Smooth muscle cell (in vitro differentiated cells): ENCODE measurements at regions not wholly inside any gene's neighbourhood (a gene's known extent, or its start where the extent isn't known, plus 50 kb on each side); places are given as distances from the start of the nearest gene placed in this dataset.

Experiments used
- DNase-seq: peaks from one replicate; lab custom pipeline; 2025; ENCODE audit not compliant: unreplicated experiment; lab: John Stamatoyannopoulos, UW
- H2AFZ ChIP-seq: fragments of 200-600 bp; sonication (generic); 2 replicates; pipeline ENCODE4 v1.6.0; 2016; ENCODE audit warnings: antibody characterized with exemption, low read depth, mild to moderate bottlenecking
- H3F3A ChIP-seq: fragments of 200-600 bp; sonication (generic); 2 replicates; pipeline ENCODE4 v1.6.0; 2017; ENCODE audit warnings: antibody characterized with exemption, low read depth
- H3K27ac ChIP-seq: fragments of 200-600 bp; sonication (generic); 2 replicates; pipeline ENCODE4 v1.5.1; 2016; ENCODE audit warnings: low read depth, mild to moderate bottlenecking
- H3K27me3 ChIP-seq: fragments of 200-600 bp; sonication (generic); 2 replicates; pipeline ENCODE4 v1.6.1; 2016; ENCODE audit warnings: low read depth, mild to moderate bottlenecking
- H3K36me3 ChIP-seq: fragments of 200-600 bp; sonication (generic); 2 replicates; pipeline ENCODE4 v1.5.1; 2016; ENCODE audit warnings: low read depth
- H3K4me1 ChIP-seq: fragments of 200-600 bp; sonication (generic); 2 replicates; pipeline ENCODE4 v1.5.1; 2016; ENCODE audit warnings: low read depth
- H3K4me2 ChIP-seq: fragments of 200-600 bp; sonication (generic); 2 replicates; pipeline ENCODE4 v1.6.0; 2016; ENCODE audit warnings: mild to moderate bottlenecking
- H3K4me3 ChIP-seq: fragments of 200-600 bp; sonication (generic); 2 replicates; pipeline ENCODE4 v1.5.1; 2016; ENCODE audit warnings: mild to moderate bottlenecking
- H3K79me2 ChIP-seq: fragments of 200-600 bp; sonication (generic); 2 replicates; pipeline ENCODE4 v1.6.0; 2016; ENCODE audit warnings: low read depth, mild to moderate bottlenecking
- H3K9ac ChIP-seq: fragments of 200-600 bp; sonication (generic); 2 replicates; pipeline ENCODE4 v1.6.0; 2016; ENCODE audit warnings: low read depth
- H3K9me3 ChIP-seq: fragments of 200-600 bp; sonication (generic); replicated peaks from 2 replicates; pipeline ENCODE4 v1.5.1; 2016; ENCODE audit warnings: low read depth
- H4K20me1 ChIP-seq: fragments of 200-600 bp; sonication (generic); 2 replicates; pipeline ENCODE4 v1.6.0; 2016; ENCODE audit warnings: low read depth
- CTCF ChIP-seq: fragments of 200-600 bp; sonication (generic); IDR thresholded peaks from 2 replicates; pipeline ENCODE4 v1.5.1; 2017; ENCODE audit warnings: borderline replicate concordance, mild to moderate bottlenecking, antibody characterized with exemption; ENCODE audit not compliant: insufficient read depth, poor library complexity, severe bottlenecking
- WGBS: methylation state at CpG from one replicate; pipeline ENCODE4 v1.1.7; 2016; ENCODE audit warnings: low lambda C conversion rate; 5-methylcytosine and 5-hydroxymethylcytosine counted together

GRCh38 chr18:2425426-2426317 lies 145.6 kb downstream of the METTL4 start:
- TF ChIP-seq CTCF: no peak
- WGBS: 84% methylated on average over 4 of the region's 4 CpGs
- DNase-seq: no peak

GRCh38 chr18:2430191-2430590 lies 141.1 kb downstream of the METTL4 start:
- no peak overlapping the region for H3K4me2 ChIP-seq
- no peaks in the 10 kb centered on the region for H3F3A ChIP-seq
- no peak overlapping the region for H2AFZ ChIP-seq
- H3K79me2 ChIP-seq: no peaks in the 10 kb centered on the region
- H3K9ac ChIP-seq: no peak overlapping the region
- peaks cover 6% of the 10 kb centered on the region for H3K9me3 ChIP-seq
- no peaks in the 10 kb centered on the region for H4K20me1 ChIP-seq
- no peak overlapping the region for H3K27ac ChIP-seq
- H3K36me3 ChIP-seq: no peaks in the 10 kb centered on the region
- DNase-seq: no peak
- H3K27me3 ChIP-seq: no peaks in the 10 kb centered on the region
- H3K4me3 ChIP-seq: no peak overlapping the region
- H3K4me1 ChIP-seq: no peaks in the 10 kb centered on the region
- no peak for TF ChIP-seq CTCF

More at GRCh38 chr18:2425426-2426317, 145.6 kb downstream of the METTL4 start:
- no peak overlapping the region for H3K4me3 ChIP-seq
- no peaks in the 10 kb centered on the region for H3K4me1 ChIP-seq
- H3K27me3 ChIP-seq: no peaks in the 10 kb centered on the region
- H3F3A ChIP-seq: no peaks in the 10 kb centered on the region
- no peak overlapping the region for H3K9ac ChIP-seq
- no peak overlapping the region for H2AFZ ChIP-seq
- H3K79me2 ChIP-seq: no peaks in the 10 kb centered on the region
- H4K20me1 ChIP-seq: no peaks in the 10 kb centered on the region
- no peak overlapping the region for H3K4me2 ChIP-seq
- no peak overlapping the region for H3K27ac ChIP-seq
- no peaks in the 10 kb centered on the region for H3K36me3 ChIP-seq
- H3K9me3 ChIP-seq: peaks cover 6% of the 10 kb centered on the region

GRCh38 chr18:2431806-2432205 lies 139.5 kb downstream of the METTL4 start:
- no peak for DNase-seq
- no peak overlapping the region for H3K4me2 ChIP-seq
- H3K27me3 ChIP-seq: no peaks in the 10 kb centered on the region
- H3F3A ChIP-seq: no peaks in the 10 kb centered on the region
- no peak overlapping the region for H3K27ac ChIP-seq
- TF ChIP-seq CTCF: no peak
- H3K79me2 ChIP-seq: no peaks in the 10 kb centered on the region
- no peak overlapping the region for H2AFZ ChIP-seq
- H3K4me1 ChIP-seq: no peaks in the 10 kb centered on the region
- peaks cover 6% of the 10 kb centered on the region for H3K9me3 ChIP-seq
- H3K4me3 ChIP-seq: no peak overlapping the region
- no peaks in the 10 kb centered on the region for H4K20me1 ChIP-seq
- H3K9ac ChIP-seq: no peak overlapping the region
- H3K36me3 ChIP-seq: no peaks in the 10 kb centered on the region
- 96% methylated on average over 2 of the region's 2 CpGs for WGBS

- Histone ChIP-seq H3K4me3 (no peak overlapping the region), H3K9me3 (peaks cover 6% of the 10 kb centered on the region), H3K79me2 (no peaks in the 10 kb centered on the region), H3K4me1 (no peaks in the 10 kb centered on the region), H3K27me3 (no peaks in the 10 kb centered on the region), H2AFZ (no peak overlapping the region), H3K36me3 (no peaks in the 10 kb centered on the region), H3K4me2 (no peak overlapping the region), H3F3A (no peaks in the 10 kb centered on the region), H4K20me1 (no peaks in the 10 kb centered on the region), H3K9ac (no peak overlapping the region), H3K27ac (no peak overlapping the region)
- no peak for DNase-seq
- TF ChIP-seq CTCF: no peak
- WGBS: 79% methylated on average over 1 of the region's 1 CpG
Measured at GRCh38 chr18:2433366-2433765, 137.9 kb downstream of the METTL4 start.
